Liver (tissue), 6 donors: ENCODE measurements at regions not wholly inside any gene's neighbourhood (a gene's known extent, or its start where the extent isn't known, plus 50 kb on each side); places are given as distances from the start of the nearest gene placed in this dataset. TPM values are rescaled to one million over a fixed set of nuclear protein-coding genes. Genes with fewer than 3 reads are reported as not detected.

Experiments used
- DNase-seq: peaks from one replicate; pipeline ENCODE4 v3.0.0-alpha.2; 2017; ENCODE audit warnings: low spot score
- H3K27ac ChIP-seq, 2 donors: one replicate each; pipeline ENCODE4 v1.7.0; 2013; ENCODE audit warnings: inconsistent platforms in 2 of 2, low read length in 2 of 2, control low read depth in 1 of 2, low read depth in 1 of 2, mild to moderate bottlenecking in 1 of 2
- H3K27me3 ChIP-seq, 4 donors: one replicate each; pipeline versions ENCODE4 v1.6.1 to v1.7.0; 2013; ENCODE audit warnings: low read length in 3 of 4, inconsistent platforms in 1 of 4, mild to moderate bottlenecking in 1 of 4, moderate library complexity in 1 of 4; ENCODE audit not compliant: control insufficient read depth in 4 of 4, insufficient read depth in 4 of 4
- H3K36me3 ChIP-seq, 4 donors: one replicate each; pipeline versions ENCODE4 v1.6.1 to v1.7.0; 2013; ENCODE audit warnings: low read length in 3 of 4, mild to moderate bottlenecking in 3 of 4, low read depth in 1 of 4, moderate library complexity in 1 of 4; ENCODE audit not compliant: control insufficient read depth in 4 of 4, insufficient read depth in 3 of 4
- H3K4me1 ChIP-seq, 4 donors: one replicate each; pipeline versions ENCODE4 v1.6.1 to v1.7.0; 2013; ENCODE audit warnings: low read length in 3 of 4, mild to moderate bottlenecking in 3 of 4, moderate library complexity in 1 of 4; ENCODE audit not compliant: control insufficient read depth in 4 of 4, insufficient read depth in 4 of 4
- H3K4me3 ChIP-seq, 3 donors: one replicate each; pipeline versions ENCODE4 v1.6.1 to v1.7.0; 2013; ENCODE audit warnings: low read length in 3 of 3, control low read depth in 1 of 3, low read depth in 1 of 3, mild to moderate bottlenecking in 1 of 3
- H3K9ac ChIP-seq, 2 donors: one replicate each; pipeline ENCODE4 v1.7.0; 2013; ENCODE audit warnings: low read length in 2 of 2, mild to moderate bottlenecking in 2 of 2, moderate library complexity in 2 of 2, control low read depth in 1 of 2, low read depth in 1 of 2
- H3K9me3 ChIP-seq, 4 donors: one replicate each; pipeline versions ENCODE4 v1.6.1 to v1.7.0; 2013; ENCODE audit warnings: low read length in 3 of 4; ENCODE audit not compliant: control insufficient read depth in 4 of 4
- FOXA1 ChIP-seq: IDR thresholded peaks from 2 replicates; pipeline ENCODE4 v1.6.1; 2016; ENCODE audit warnings: antibody characterized with exemption
- REST ChIP-seq: IDR thresholded peaks from 2 replicates; pipeline ENCODE4 v1.6.1; 2016; ENCODE audit warnings: antibody characterized with exemption, mild to moderate bottlenecking
- small RNA-seq: library from RNA; depleted of rRNA; stranded (forward); fragments of <200 nt; gene quantifications from one replicate; pipeline ENCODE3, GENCODE V24; 2014
- donor health status: healthy.
- donor health status: healthy.

- Histone ChIP-seq H3K4me3 (no peak overlapping the region), H3K9ac (no peak overlapping the region), H3K4me1 (no peaks in the 10 kb centered on the region), H3K36me3 (no peaks in the 10 kb centered on the region), H3K27me3 (no peaks in the 10 kb centered on the region), H3K9me3 (no peaks in the 10 kb centered on the region), H3K27ac (no peak overlapping the region)
- no peak for DNase-seq
- TF ChIP-seq FOXA1: no peak
- no peak for TF ChIP-seq REST
Observed at GRCh38 chr2:134203175-134203574, 50.7 kb upstream of the MGAT5 start.

Small RNAs in the stretch of these regions (small RNA-seq; reads per million reads assigned to genes)
- gene MIR3679: not detected
